Karpas-422 (cell line): ENCODE measurements at regions not wholly inside any gene's neighbourhood (a gene's known extent, or its start where the extent isn't known, plus 50 kb on each side); places are given as distances from the start of the nearest gene placed in this dataset.

Experiments
- DNase-seq: peaks from one replicate; pipeline ENCODE4 v3.0.0-alpha.2; 2015
- H2AFZ ChIP-seq: fragments of 200-600 bp; sonication (generic); 2 replicates; pipeline ENCODE4 v1.6.1; 2014; ENCODE audit warnings: antibody characterized with exemption, low read length, mixed read lengths
- H3K27ac ChIP-seq: fragments of 200-600 bp; sonication (generic); 2 replicates; pipeline ENCODE4 v1.5.1; 2014; ENCODE audit warnings: mild to moderate bottlenecking, low read length, moderate library complexity
- H3K27me3 ChIP-seq: fragments of 200-600 bp; sonication (generic); 2 replicates; pipeline ENCODE4 v1.6.1; 2014; ENCODE audit warnings: low read length, mixed read lengths
- H3K36me3 ChIP-seq: fragments of 200-600 bp; sonication (generic); 2 replicates; pipeline ENCODE4 v1.6.1; 2014; ENCODE audit warnings: low read length, mixed read lengths; ENCODE audit not compliant: insufficient read depth
- H3K4me1 ChIP-seq: fragments of 200-600 bp; sonication (generic); 2 replicates; pipeline ENCODE4 v1.6.1; 2014; ENCODE audit warnings: mild to moderate bottlenecking, low read length, mixed read lengths
- H3K4me2 ChIP-seq: fragments of 200-600 bp; sonication (generic); 2 replicates; pipeline ENCODE4 v1.6.1; 2014; ENCODE audit warnings: low read length, low read depth, mild to moderate bottlenecking; ENCODE audit not compliant: poor library complexity, severe bottlenecking
- H3K4me3 ChIP-seq: fragments of 200-600 bp; sonication (generic); 2 replicates; pipeline ENCODE4 v1.5.1; 2014; ENCODE audit warnings: mild to moderate bottlenecking, antibody characterized with exemption, low read length, mixed read lengths
- H3K79me2 ChIP-seq: fragments of 200-600 bp; sonication (generic); 2 replicates; pipeline ENCODE4 v1.6.1; 2014; ENCODE audit warnings: mild to moderate bottlenecking, low read length, mixed read lengths
- H3K9ac ChIP-seq: fragments of 200-600 bp; sonication (generic); 2 replicates; pipeline ENCODE4 v1.6.0; 2014; ENCODE audit warnings: low read length
- H3K9me2 ChIP-seq: fragments of 200-600 bp; sonication (generic), shearing (Covaris generic); replicated peaks from 2 replicates; pipeline ENCODE4 v1.6.0; 2014; ENCODE audit warnings: mild to moderate bottlenecking, low read length, moderate library complexity; ENCODE audit not compliant: insufficient read depth
- H3K9me3 ChIP-seq: fragments of 300-700, 200-600 bp; sonication (generic); 2 replicates; pipeline ENCODE4 v1.6.1; 2014; ENCODE audit warnings: low read length, mixed read lengths
- H4K20me1 ChIP-seq: fragments of 200-600 bp; sonication (generic); 2 replicates; pipeline ENCODE4 v1.6.1; 2014; ENCODE audit warnings: mild to moderate bottlenecking, antibody characterized with exemption, low read length, low read depth; ENCODE audit not compliant: insufficient read depth

GRCh38 chr13:83577183-83577582, 305.1 kb downstream of the SLITRK1 start:
- H3K79me2 ChIP-seq, result no peaks in the 10 kb centered on the region
- no peaks in the 10 kb centered on the region for H3K36me3 ChIP-seq
- H2AFZ ChIP-seq, result no peak overlapping the region
- H3K4me2 ChIP-seq, result no peak overlapping the region
- H3K4me3 ChIP-seq, result no peak overlapping the region
- DNase-seq, result no peak
- peaks cover 6% of the 10 kb centered on the region; the same call in 1 of the 2 replicates for H3K9me3 ChIP-seq
- H3K27ac ChIP-seq, result no peak overlapping the region
- no peak overlapping the region for H3K9ac ChIP-seq
- no peaks in the 10 kb centered on the region for H4K20me1 ChIP-seq
- no peaks in the 10 kb centered on the region for H3K4me1 ChIP-seq
- H3K9me2 ChIP-seq, result no peaks in the 10 kb centered on the region
- H3K27me3 ChIP-seq, result no peaks in the 10 kb centered on the region

GRCh38 chr13:83568019-83568418, 314.3 kb downstream of the SLITRK1 start:
- Histone ChIP-seq H3K4me3 (no peak overlapping the region), H2AFZ (no peak overlapping the region), H3K9me3 (0 out of 2 replicates have a peak, but pooled peaks cover 5% of the 10 kb centered on the region), H3K79me2 (no peaks in the 10 kb centered on the region), H3K27ac (no peak overlapping the region), H3K9ac (no peak overlapping the region), H3K36me3 (no peaks in the 10 kb centered on the region), H3K4me1 (no peaks in the 10 kb centered on the region), H4K20me1 (no peaks in the 10 kb centered on the region), H3K9me2 (no peaks in the 10 kb centered on the region), H3K27me3 (no peaks in the 10 kb centered on the region), H3K4me2 (no peak overlapping the region)
- DNase-seq, result no peak

GRCh38 chr13:83563499-83563898, 318.8 kb downstream of the SLITRK1 start:
- H3K4me1 ChIP-seq, result no peaks in the 10 kb centered on the region
- no peak for DNase-seq
- no peaks in the 10 kb centered on the region for H3K36me3 ChIP-seq
- H3K9ac ChIP-seq, result no peak overlapping the region
- no peak overlapping the region for H3K27ac ChIP-seq
- H3K27me3 ChIP-seq, result no peaks in the 10 kb centered on the region
- H3K4me2 ChIP-seq, result no peak overlapping the region
- H3K4me3 ChIP-seq, result no peak overlapping the region
- peaks cover 5% of the 10 kb centered on the region; the same call in 1 of the 2 replicates for H3K9me3 ChIP-seq
- no peaks in the 10 kb centered on the region for H3K79me2 ChIP-seq
- no peak overlapping the region for H2AFZ ChIP-seq
- H4K20me1 ChIP-seq, result no peaks in the 10 kb centered on the region
- no peaks in the 10 kb centered on the region for H3K9me2 ChIP-seq

GRCh38 chr13:83557845-83558244, 324.4 kb downstream of the SLITRK1 start:
- Histone ChIP-seq H3K4me1 (no peaks in the 10 kb centered on the region), H2AFZ (no peak overlapping the region), H3K9me3 (peaks cover 5% of the 10 kb centered on the region; the same call in 1 of the 2 replicates), H3K4me2 (no peak overlapping the region), H3K27ac (no peak overlapping the region), H3K4me3 (no peak overlapping the region), H3K36me3 (no peaks in the 10 kb centered on the region), H4K20me1 (no peaks in the 10 kb centered on the region), H3K9me2 (no peaks in the 10 kb centered on the region), H3K9ac (no peak overlapping the region), H3K27me3 (no peaks in the 10 kb centered on the region), H3K79me2 (no peaks in the 10 kb centered on the region)
- DNase-seq, result no peak

- Histone ChIP-seq H3K27me3 (no peaks in the 10 kb centered on the region), H2AFZ (no peak overlapping the region), H3K9ac (no peak overlapping the region), H3K9me3 (peaks cover 5% of the 10 kb centered on the region; the same call in 1 of the 2 replicates), H4K20me1 (no peaks in the 10 kb centered on the region), H3K4me2 (no peak overlapping the region), H3K36me3 (no peaks in the 10 kb centered on the region), H3K4me3 (no peak overlapping the region), H3K27ac (no peak overlapping the region), H3K9me2 (no peaks in the 10 kb centered on the region), H3K4me1 (no peaks in the 10 kb centered on the region), H3K79me2 (no peaks in the 10 kb centered on the region)
- no peak for DNase-seq
These were observed 332.6 kb downstream of the SLITRK1 start for GRCh38 chr13:83549671-83550070.

GRCh38 chr13:83547043-83547442, 335.2 kb downstream of the SLITRK1 start:
- no peaks in the 10 kb centered on the region for H3K36me3 ChIP-seq
- H3K79me2 ChIP-seq, result no peaks in the 10 kb centered on the region
- H4K20me1 ChIP-seq, result no peaks in the 10 kb centered on the region
- peaks cover 8% of the 10 kb centered on the region; the same call in 1 of the 2 replicates for H3K9me3 ChIP-seq
- H3K27me3 ChIP-seq, result no peaks in the 10 kb centered on the region
- H3K9ac ChIP-seq, result no peak overlapping the region
- no peak for DNase-seq
- no peak overlapping the region for H3K4me2 ChIP-seq
- H3K27ac ChIP-seq, result no peak overlapping the region
- H2AFZ ChIP-seq, result no peak overlapping the region
- no peaks in the 10 kb centered on the region for H3K4me1 ChIP-seq
- no peak overlapping the region for H3K4me3 ChIP-seq
- H3K9me2 ChIP-seq, result no peaks in the 10 kb centered on the region

GRCh38 chr13:83546476-83546875, 335.8 kb downstream of the SLITRK1 start:
- Histone ChIP-seq H3K9me2 (no peaks in the 10 kb centered on the region), H4K20me1 (no peaks in the 10 kb centered on the region), H2AFZ (no peak overlapping the region), H3K4me2 (no peak overlapping the region), H3K4me3 (no peak overlapping the region), H3K36me3 (no peaks in the 10 kb centered on the region), H3K79me2 (no peaks in the 10 kb centered on the region), H3K27ac (no peak overlapping the region), H3K9me3 (peaks cover 11% of the 10 kb centered on the region; the same call in 1 of the 2 replicates), H3K9ac (no peak overlapping the region), H3K27me3 (no peaks in the 10 kb centered on the region), H3K4me1 (no peaks in the 10 kb centered on the region)
- no peak for DNase-seq

- Histone ChIP-seq H3K79me2 (no peaks in the 10 kb centered on the region), H3K36me3 (no peaks in the 10 kb centered on the region), H4K20me1 (no peaks in the 10 kb centered on the region), H2AFZ (no peak overlapping the region), H3K9me2 (no peaks in the 10 kb centered on the region), H3K27me3 (no peaks in the 10 kb centered on the region), H3K9me3 (peaks cover 14% of the 10 kb centered on the region), H3K4me3 (no peak overlapping the region), H3K4me1 (no peaks in the 10 kb centered on the region), H3K9ac (no peak overlapping the region), H3K4me2 (no peak overlapping the region), H3K27ac (no peak overlapping the region)
- DNase-seq, result no peak
These were observed 343.6 kb downstream of the SLITRK1 start for GRCh38 chr13:83538636-83539035.

GRCh38 chr13:83536941-83537340, 345.3 kb downstream of the SLITRK1 start:
- no peaks in the 10 kb centered on the region for H3K79me2 ChIP-seq
- H3K9ac ChIP-seq, result no peak overlapping the region
- no peak overlapping the region for H2AFZ ChIP-seq
- no peaks in the 10 kb centered on the region for H3K4me1 ChIP-seq
- no peak overlapping the region for H3K4me2 ChIP-seq
- no peaks in the 10 kb centered on the region for H3K36me3 ChIP-seq
- H3K9me3 ChIP-seq, result peaks cover 10% of the 10 kb centered on the region
- H3K4me3 ChIP-seq, result no peak overlapping the region
- no peaks in the 10 kb centered on the region for H3K9me2 ChIP-seq
- H4K20me1 ChIP-seq, result no peaks in the 10 kb centered on the region
- no peak overlapping the region for H3K27ac ChIP-seq
- H3K27me3 ChIP-seq, result no peaks in the 10 kb centered on the region
- DNase-seq, result no peak
